ENCODE measurements at regions not wholly inside any gene's neighbourhood (a gene's known extent, or its start where the extent isn't known, plus 50 kb on each side); places are given as distances from the start of the nearest gene placed in this dataset.

DNA sequence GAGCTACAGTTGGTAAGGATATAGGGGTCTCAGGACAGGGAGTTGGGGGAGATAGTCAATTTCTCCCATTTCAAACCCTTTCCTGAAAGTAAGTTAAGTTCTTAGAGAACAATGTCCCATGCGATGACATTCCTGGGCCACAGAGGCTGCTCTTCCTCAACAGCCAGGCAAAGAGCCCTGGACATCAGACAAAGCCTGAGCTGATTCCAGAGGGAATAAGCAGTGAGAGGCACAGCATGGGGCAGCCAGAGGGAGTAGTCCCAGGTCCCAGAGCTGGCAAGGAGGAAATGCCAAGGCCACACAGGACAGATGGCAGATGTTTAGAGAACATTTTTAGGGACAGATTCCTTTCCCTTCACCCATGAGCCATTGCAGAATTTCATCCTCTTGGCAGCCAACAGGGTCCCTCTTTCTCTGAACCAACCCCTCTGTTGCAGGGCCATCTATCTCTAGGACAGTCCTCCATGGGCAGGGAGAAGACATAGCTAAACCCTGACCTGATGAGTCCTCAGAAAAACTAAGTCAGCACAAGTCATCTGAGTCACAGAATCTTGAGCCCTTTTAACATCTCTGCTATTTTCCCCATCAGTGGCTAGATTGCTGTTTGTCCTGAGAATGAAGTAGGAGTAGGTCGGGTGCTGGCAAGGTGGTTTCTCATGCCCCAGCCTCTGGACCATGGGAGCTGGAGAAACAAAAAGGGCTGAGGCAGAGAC is 60.3 kb upstream of the CALM2 start:
- no peak for DNase-seq (ENCODE audit: low read depth)

- no peak for DNase-seq (ENCODE audit: low read depth)
Measured at GRCh38 chr2:47235132-47235531, 58.8 kb upstream of the CALM2 start.

DNA sequence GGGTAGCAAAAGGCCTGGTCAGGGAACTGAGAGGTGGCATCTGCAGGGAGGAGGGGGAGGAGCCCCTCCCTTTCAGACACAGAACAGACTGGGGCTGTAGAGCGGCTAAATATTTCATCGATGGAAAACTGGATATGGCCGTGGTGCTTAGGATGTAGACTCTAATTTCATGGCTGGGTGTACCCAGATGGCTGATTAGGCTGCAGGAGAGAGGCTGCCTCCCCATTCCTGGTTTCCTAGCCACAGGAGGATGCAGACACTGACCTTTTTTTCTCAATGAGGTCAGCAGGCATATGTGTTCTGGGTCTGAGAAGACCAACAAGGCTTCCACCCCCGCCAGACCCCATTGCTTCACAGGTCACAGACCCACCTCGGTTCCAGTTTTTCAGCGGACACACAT is 58.1 kb upstream of the CALM2 start:
- DNase-seq (ENCODE audit: low read depth): no peak

- DNase-seq (ENCODE audit: low read depth): no peak
Measured at GRCh38 chr2:47232738-47233415, 56.6 kb upstream of the CALM2 start.

- DNase-seq (ENCODE audit: low read depth): no peak
Measured at GRCh38 chr2:47230418-47230817, 54.1 kb upstream of the CALM2 start.

GRCh38 chr2:47227532-47228279 is 51.4 kb upstream of the CALM2 start:
- no peak for DNase-seq (ENCODE audit: low read depth)

GRCh38 chr2:47226923-47227220 is 50.6 kb upstream of the CALM2 start:
- no peak for DNase-seq (ENCODE audit: low read depth)

- DNase-seq (ENCODE audit: low read depth): no peak
Measured at GRCh38 chr2:47226132-47226922, 50.0 kb upstream of the CALM2 start.
